BLaER1 treated with 17β-estradiol and CSF1 and Interleukin-3, amounts not matched to agents 10 nM and 100 nM (cell line): ENCODE measurements at regions not wholly inside any gene's neighbourhood (a gene's known extent, or its start where the extent isn't known, plus 50 kb on each side); places are given as distances from the start of the nearest gene placed in this dataset.

Source experiments
- H3K27ac ChIP-seq, 11 experiments: shearing (Covaris generic); formaldehyde crosslinking; 2 replicates each; pipeline ENCODE4 v1.8.1; 2022
- H3K27me3 ChIP-seq, 11 experiments: shearing (Covaris generic); formaldehyde crosslinking; 2 replicates each; pipeline ENCODE4 v1.8.1; 2022
- H3K36me3 ChIP-seq, 11 experiments: shearing (Covaris generic); formaldehyde crosslinking; 2 replicates each; pipeline ENCODE4 v1.8.1; 2022
- H3K4me1 ChIP-seq, 10 experiments: shearing (Covaris generic); formaldehyde crosslinking; 2 replicates each; pipeline ENCODE4 v1.8.1; 2022
- H3K4me2 ChIP-seq, 11 experiments: shearing (Covaris generic); formaldehyde crosslinking; 2 replicates each; pipeline ENCODE4 v1.8.1; 2022
- H3K4me3 ChIP-seq, 10 experiments: shearing (Covaris generic); formaldehyde crosslinking; 2 replicates each; pipeline ENCODE4 v1.8.1; 2022
- H3K9ac ChIP-seq, 11 experiments: shearing (Covaris generic); formaldehyde crosslinking; 2 replicates each; pipeline ENCODE4 v1.8.1; 2022
- H3K9me3 ChIP-seq, 11 experiments: shearing (Covaris generic); formaldehyde crosslinking; replicated peaks in 1 of 11; 2 replicates each; pipeline ENCODE4 v1.8.1; 2022
- H4K20me1 ChIP-seq, 11 experiments: shearing (Covaris generic); formaldehyde crosslinking; 2 replicates each; pipeline ENCODE4 v1.8.1; 2022
- Cebpa-rat ChIP-seq, 11 experiments: shearing (Covaris generic); IDR thresholded peaks; 2 replicates each; pipeline ENCODE4 v1.8.1; 2022

DNA sequence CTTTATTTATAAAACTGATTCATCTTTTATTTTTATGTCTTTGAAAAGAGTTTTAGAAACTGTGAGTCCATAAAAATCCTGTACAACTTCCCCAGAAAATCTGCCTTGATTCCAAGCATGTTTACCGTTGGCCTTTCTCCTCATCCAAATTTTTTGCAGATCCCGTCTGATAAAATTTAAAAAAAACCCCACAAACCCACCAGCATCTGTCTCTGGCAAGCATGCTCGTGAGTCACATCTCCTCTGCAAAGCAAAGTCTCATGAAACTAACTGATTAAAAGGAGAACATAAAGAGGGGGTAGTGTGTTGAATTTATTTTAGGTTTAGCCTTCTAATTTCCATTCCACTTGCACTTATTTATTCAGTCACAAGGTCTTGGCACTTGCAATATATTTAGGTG is 109.4 kb downstream of the MAT2B start:
- no peak overlapping the region for H3K27ac ChIP-seq
- TF ChIP-seq Cebpa-rat (IDR thresholded peaks at IDR 0.05): no peak
- H3K9me3 ChIP-seq: no peaks in the 10 kb centered on the region
- peaks cover 0 to 8% (median 0%) of the 10 kb centered on the region in 10 experiments; a peak in 3 of 20 replicates for H3K4me1 ChIP-seq
- no peaks in the 10 kb centered on the region for H4K20me1 ChIP-seq
- no peaks in the 10 kb centered on the region for H3K36me3 ChIP-seq
- no peaks in the 10 kb centered on the region for H3K27me3 ChIP-seq
- H3K4me2 ChIP-seq: no peak overlapping the region
- no peak overlapping the region for H3K4me3 ChIP-seq
- no peak overlapping the region for H3K9ac ChIP-seq

DNA sequence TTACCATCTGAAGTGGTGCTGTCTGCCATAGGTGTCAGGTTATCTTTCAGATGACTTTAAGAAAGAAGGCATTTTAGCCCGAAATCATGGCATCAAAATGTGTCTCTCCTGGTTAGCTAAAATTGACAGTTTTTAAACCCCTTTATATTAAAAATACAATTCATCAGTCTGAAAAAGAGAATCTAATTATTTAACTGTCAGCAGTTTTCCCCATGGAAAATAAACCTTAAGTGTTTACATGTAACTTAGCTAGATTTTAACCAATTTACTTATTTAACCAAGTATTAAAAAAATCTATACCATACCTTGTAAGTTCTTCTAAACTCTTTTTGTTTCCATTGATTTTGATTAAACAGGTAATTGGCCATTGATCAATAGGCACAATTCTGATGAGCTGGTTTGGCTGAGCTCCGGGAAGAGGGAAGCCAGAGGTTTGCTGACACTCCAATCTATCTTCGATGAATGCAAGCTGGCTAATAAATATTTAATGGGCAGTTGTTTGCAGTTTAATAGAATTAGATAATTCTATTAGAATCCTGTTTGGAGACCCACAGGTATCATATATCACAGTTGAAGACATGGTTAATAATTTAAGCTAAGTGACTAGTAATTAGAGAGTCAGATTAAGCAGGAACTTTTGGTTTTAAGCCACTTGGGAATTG is 114.0 kb downstream of the MAT2B start:
- TF ChIP-seq Cebpa-rat (IDR thresholded peaks at IDR 0.05): no peak

DNA sequence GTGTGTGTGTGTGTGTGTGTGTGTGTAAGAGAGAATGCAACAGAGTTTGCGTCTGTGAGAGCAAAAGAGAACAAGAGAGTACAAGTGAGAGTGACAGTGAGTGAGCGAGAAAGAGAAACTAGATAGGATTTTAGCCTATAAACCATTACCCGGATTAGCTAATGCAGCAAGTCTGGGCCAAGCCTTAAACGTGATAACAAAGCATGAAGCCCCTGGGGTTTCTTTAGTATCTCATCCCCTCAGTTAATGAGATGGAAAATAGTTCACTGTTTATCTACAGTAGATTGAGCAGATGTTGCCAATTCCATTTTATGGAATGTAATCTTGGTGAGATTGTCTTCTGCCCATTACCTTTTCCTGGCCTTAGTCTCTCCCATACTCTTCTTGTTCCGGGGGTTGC is 114.5 kb downstream of the MAT2B start:
- no peaks in the 10 kb centered on the region for H3K9me3 ChIP-seq
- no peak overlapping the region for H3K9ac ChIP-seq
- H3K36me3 ChIP-seq: no peaks in the 10 kb centered on the region
- no peak for TF ChIP-seq Cebpa-rat (IDR thresholded peaks at IDR 0.05)
- no peaks in the 10 kb centered on the region for H3K27me3 ChIP-seq
- H3K27ac ChIP-seq: no peak overlapping the region
- no peaks in the 10 kb centered on the region for H3K4me1 ChIP-seq
- H4K20me1 ChIP-seq: no peaks in the 10 kb centered on the region
- no peak overlapping the region for H3K4me3 ChIP-seq
- H3K4me2 ChIP-seq: no peak overlapping the region

More for the DNA sequence above, 114.0 kb downstream of the MAT2B start:
- H3K4me1 ChIP-seq: no peaks in the 10 kb centered on the region
- no peaks in the 10 kb centered on the region for H3K27me3 ChIP-seq
- no peaks in the 10 kb centered on the region for H4K20me1 ChIP-seq
- no peak overlapping the region for H3K9ac ChIP-seq
- no peaks in the 10 kb centered on the region for H3K36me3 ChIP-seq
- H3K9me3 ChIP-seq: no peaks in the 10 kb centered on the region
- H3K4me2 ChIP-seq: no peak overlapping the region
- no peak overlapping the region for H3K27ac ChIP-seq
- no peak overlapping the region for H3K4me3 ChIP-seq

DNA sequence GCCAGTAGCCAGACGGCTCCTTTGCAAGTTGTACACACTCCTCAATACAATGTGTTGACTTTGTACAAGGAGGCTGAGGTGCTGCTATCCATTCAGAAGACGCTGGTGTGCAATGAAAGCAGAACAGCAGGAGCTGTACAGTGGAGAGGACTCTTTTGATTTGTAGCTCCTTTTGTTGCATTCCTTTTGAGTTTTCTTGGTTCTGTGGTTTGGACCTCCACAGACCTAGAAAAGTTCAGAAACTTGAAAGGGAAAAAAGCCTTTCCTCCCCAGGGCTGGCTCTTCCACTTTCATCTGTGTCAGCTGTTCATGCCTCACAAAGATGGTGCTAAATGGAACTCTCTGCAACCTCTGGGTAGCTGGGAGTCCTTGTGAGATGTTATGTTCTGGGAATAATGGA is 117.4 kb downstream of the MAT2B start:
- no peaks in the 10 kb centered on the region for H3K4me1 ChIP-seq
- no peaks in the 10 kb centered on the region for H3K36me3 ChIP-seq
- H4K20me1 ChIP-seq: no peaks in the 10 kb centered on the region
- no peaks in the 10 kb centered on the region for H3K27me3 ChIP-seq
- no peak for TF ChIP-seq Cebpa-rat (IDR thresholded peaks at IDR 0.05)
- no peak overlapping the region for H3K27ac ChIP-seq
- H3K9ac ChIP-seq: no peak overlapping the region
- H3K4me2 ChIP-seq: no peak overlapping the region
- H3K4me3 ChIP-seq: no peak overlapping the region
- H3K9me3 ChIP-seq: no peaks in the 10 kb centered on the region

DNA sequence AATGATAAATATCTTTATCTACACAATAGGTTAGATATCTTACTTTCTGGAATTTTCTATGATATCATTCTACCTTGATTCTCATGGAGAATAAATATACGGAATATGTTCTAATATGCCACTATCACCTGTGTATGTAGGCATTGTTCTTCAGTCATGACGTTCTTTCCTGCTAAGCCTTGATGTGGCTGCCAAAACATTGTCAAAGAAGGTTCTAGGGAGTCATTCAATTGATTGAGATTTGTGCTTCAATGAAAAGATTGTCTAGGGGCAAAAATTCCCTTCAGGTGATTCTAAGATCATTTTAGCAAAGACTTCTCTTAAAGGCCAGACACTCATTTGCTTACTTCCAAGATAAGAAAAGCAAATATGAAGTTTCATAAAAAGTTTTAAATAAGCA is 118.1 kb downstream of the MAT2B start:
- Histone ChIP-seq H3K4me1 (no peaks in the 10 kb centered on the region), H3K36me3 (no peaks in the 10 kb centered on the region)
- TF ChIP-seq Cebpa-rat (IDR thresholded peaks at IDR 0.05): no peak

DNA sequence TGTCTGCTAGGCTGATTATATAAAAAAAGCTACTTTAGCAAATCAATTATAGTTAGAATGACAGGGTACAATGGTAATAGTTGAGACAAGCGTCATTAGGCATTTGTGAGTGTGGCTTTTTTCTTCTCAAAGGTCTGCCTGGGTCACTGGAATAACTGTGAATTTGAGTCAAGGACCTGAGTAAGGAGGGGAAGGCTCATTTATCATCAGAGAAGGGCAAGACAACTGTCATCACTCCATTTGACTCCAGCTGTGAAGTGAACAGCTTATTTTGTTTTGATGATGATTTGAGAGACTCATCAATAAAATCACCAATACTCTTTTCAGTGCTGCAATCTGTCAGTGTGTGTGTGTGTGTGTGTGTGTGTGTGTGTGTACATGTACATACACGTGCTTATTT is 118.6 kb downstream of the MAT2B start:
- Histone ChIP-seq H3K4me2 (no peak overlapping the region), H3K9me3 (no peaks in the 10 kb centered on the region), H3K4me3 (no peak overlapping the region), H3K9ac (no peak overlapping the region), H4K20me1 (no peaks in the 10 kb centered on the region), H3K4me1 (no peaks in the 10 kb centered on the region), H3K36me3 (no peaks in the 10 kb centered on the region), H3K27me3 (no peaks in the 10 kb centered on the region), H3K27ac (no peak overlapping the region)
- no peak for TF ChIP-seq Cebpa-rat (IDR thresholded peaks at IDR 0.05)

More for the DNA sequence above, 118.1 kb downstream of the MAT2B start:
- H3K4me2 ChIP-seq: no peak overlapping the region
- H4K20me1 ChIP-seq: no peaks in the 10 kb centered on the region
- H3K27me3 ChIP-seq: no peaks in the 10 kb centered on the region
- no peak overlapping the region for H3K27ac ChIP-seq
- H3K9me3 ChIP-seq: no peaks in the 10 kb centered on the region
- H3K4me3 ChIP-seq: no peak overlapping the region
- no peak overlapping the region for H3K9ac ChIP-seq

DNA sequence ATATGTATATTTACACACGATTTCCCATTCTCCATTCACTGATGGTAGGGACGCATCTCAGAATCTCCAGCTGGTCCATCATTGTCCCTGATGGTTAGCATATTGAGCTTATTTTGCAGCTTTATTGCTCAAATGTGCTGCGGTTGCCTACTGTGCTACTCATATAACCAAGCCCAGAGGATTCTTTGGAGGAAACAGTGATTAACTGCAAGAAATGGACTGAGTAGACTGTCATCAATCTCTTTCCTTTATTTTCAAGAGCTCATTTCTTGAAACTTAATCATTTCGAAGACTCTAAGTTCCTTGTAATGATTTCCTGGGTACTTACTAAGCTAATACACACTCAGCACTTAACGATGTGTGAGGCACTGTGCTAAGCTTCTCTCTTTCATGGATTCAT is 119.0 kb downstream of the MAT2B start:
- H3K4me2 ChIP-seq: no peak overlapping the region
- TF ChIP-seq Cebpa-rat (IDR thresholded peaks at IDR 0.05): no peak
- no peak overlapping the region for H3K27ac ChIP-seq
- no peaks in the 10 kb centered on the region for H3K27me3 ChIP-seq
- H3K4me3 ChIP-seq: no peak overlapping the region
- H3K36me3 ChIP-seq: no peaks in the 10 kb centered on the region
- H3K4me1 ChIP-seq: no peaks in the 10 kb centered on the region
- H4K20me1 ChIP-seq: no peaks in the 10 kb centered on the region
- no peak overlapping the region for H3K9ac ChIP-seq
- H3K9me3 ChIP-seq: no peaks in the 10 kb centered on the region

DNA sequence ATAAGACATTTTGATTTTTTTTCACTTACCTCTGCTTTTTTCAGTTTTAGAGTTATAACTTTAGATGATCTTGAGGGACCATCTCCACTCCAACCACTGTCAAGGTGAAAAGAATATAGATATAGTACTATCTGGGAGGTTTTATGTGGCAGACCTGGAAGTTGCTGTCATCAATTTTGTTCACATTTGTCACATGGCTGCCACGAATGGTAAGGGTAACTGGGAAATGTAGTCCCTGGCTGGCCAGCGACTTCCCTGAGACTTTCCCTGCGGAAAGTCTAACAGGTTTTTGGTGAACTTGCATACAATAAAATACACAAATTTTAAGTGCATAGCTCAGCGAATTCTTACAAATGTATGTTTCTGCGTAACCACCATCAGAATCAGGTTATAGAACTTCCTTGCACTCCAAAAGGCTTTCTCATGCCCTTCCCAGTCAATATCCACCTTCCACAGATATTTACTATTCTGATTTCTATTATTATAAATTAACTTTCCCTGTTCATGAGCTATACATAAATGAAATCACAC is 121.5 kb downstream of the MAT2B start:
- no peak overlapping the region for H3K9ac ChIP-seq
- no peak overlapping the region for H3K4me2 ChIP-seq
- no peaks in the 10 kb centered on the region for H4K20me1 ChIP-seq
- H3K27ac ChIP-seq: no peak overlapping the region
- no peaks in the 10 kb centered on the region for H3K9me3 ChIP-seq
- TF ChIP-seq Cebpa-rat (IDR thresholded peaks at IDR 0.05): no peak
- H3K36me3 ChIP-seq: no peaks in the 10 kb centered on the region
- no peaks in the 10 kb centered on the region for H3K4me1 ChIP-seq
- no peaks in the 10 kb centered on the region for H3K27me3 ChIP-seq
- H3K4me3 ChIP-seq: no peak overlapping the region

DNA sequence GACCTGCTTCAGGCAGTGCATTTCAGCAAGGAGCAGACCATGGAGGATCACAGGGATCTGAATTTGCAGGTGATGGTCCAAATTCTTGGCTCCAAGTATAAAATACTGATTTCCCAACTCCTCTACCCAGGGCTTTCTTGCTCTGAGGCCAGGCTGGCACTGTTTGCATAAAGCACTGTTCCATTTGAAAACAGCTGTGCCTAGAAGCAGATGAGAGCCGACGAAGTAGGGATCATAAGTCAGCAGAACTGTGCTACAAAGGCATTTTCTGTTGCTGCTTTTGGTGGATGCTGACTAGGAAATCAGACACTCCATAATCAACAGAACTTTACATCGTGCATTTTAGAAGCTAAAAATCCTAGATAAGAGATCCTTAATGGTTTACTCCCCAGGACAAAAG is 126.4 kb downstream of the MAT2B start:
- Histone ChIP-seq H3K9me3 (no peaks in the 10 kb centered on the region), H3K4me1 (no peaks in the 10 kb centered on the region), H3K4me3 (no peak overlapping the region), H3K27ac (no peak overlapping the region), H3K9ac (no peak overlapping the region), H3K27me3 (no peaks in the 10 kb centered on the region), H3K36me3 (no peaks in the 10 kb centered on the region), H4K20me1 (no peaks in the 10 kb centered on the region), H3K4me2 (no peak overlapping the region)
- TF ChIP-seq Cebpa-rat (IDR thresholded peaks at IDR 0.05): no peak

DNA sequence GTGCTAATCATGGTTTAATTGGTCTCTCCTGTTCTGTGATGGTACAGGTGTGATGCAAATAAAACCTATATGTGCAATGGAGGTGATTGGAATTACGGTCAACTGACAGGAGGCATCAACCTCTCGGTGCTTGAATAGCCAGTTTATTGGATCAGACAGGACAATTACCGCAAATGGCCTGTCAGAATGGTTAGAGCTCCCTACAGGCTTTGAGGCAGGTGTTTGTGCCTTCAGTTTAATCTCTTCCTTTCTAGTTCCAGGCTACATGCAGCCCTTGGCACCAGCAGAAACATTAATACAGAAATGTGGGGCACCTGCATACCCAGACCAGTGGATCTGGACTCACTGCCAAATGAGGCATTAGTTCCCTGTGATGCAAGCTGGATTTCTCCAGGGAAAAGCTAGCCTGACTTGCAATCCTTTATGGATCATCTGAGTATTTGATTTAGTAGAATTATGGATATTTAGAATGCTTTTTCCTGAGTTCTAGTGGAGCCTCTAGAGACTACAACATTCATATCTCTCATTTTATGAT is 128.6 kb downstream of the MAT2B start:
- Histone ChIP-seq H3K36me3 (no peaks in the 10 kb centered on the region), H3K27me3 (no peaks in the 10 kb centered on the region), H3K27ac (no peak overlapping the region), H3K9me3 (no peaks in the 10 kb centered on the region), H3K4me3 (no peak overlapping the region), H3K9ac (no peak overlapping the region), H3K4me2 (no peak overlapping the region), H3K4me1 (no peaks in the 10 kb centered on the region), H4K20me1 (no peaks in the 10 kb centered on the region)
- no peak for TF ChIP-seq Cebpa-rat (IDR thresholded peaks at IDR 0.05)
